Liver (tissue), 8 donors: ENCODE measurements at regions not wholly inside any gene's neighbourhood (a gene's known extent, or its start where the extent isn't known, plus 50 kb on each side); places are given as distances from the start of the nearest gene placed in this dataset.

Experiments used
- DNase-seq: peaks from one replicate; pipeline ENCODE4 v3.0.0-alpha.2; 2017; ENCODE audit warnings: low spot score
- H3K27ac ChIP-seq, 2 donors: one replicate each; pipeline ENCODE4 v1.7.0; 2013; ENCODE audit warnings: inconsistent platforms in 2 of 2, low read length in 2 of 2, control low read depth in 1 of 2, low read depth in 1 of 2, mild to moderate bottlenecking in 1 of 2
- H3K27me3 ChIP-seq, 4 donors: one replicate each; pipeline versions ENCODE4 v1.6.1 to v1.7.0; 2013; ENCODE audit warnings: low read length in 3 of 4, inconsistent platforms in 1 of 4, mild to moderate bottlenecking in 1 of 4, moderate library complexity in 1 of 4; ENCODE audit not compliant: control insufficient read depth in 4 of 4, insufficient read depth in 4 of 4
- H3K36me3 ChIP-seq, 4 donors: one replicate each; pipeline versions ENCODE4 v1.6.1 to v1.7.0; 2013; ENCODE audit warnings: low read length in 3 of 4, mild to moderate bottlenecking in 3 of 4, low read depth in 1 of 4, moderate library complexity in 1 of 4; ENCODE audit not compliant: control insufficient read depth in 4 of 4, insufficient read depth in 3 of 4
- H3K4me1 ChIP-seq, 4 donors: one replicate each; pipeline versions ENCODE4 v1.6.1 to v1.7.0; 2013; ENCODE audit warnings: low read length in 3 of 4, mild to moderate bottlenecking in 3 of 4, moderate library complexity in 1 of 4; ENCODE audit not compliant: control insufficient read depth in 4 of 4, insufficient read depth in 4 of 4
- H3K4me3 ChIP-seq, 3 donors: one replicate each; pipeline versions ENCODE4 v1.6.1 to v1.7.0; 2013; ENCODE audit warnings: low read length in 3 of 3, control low read depth in 1 of 3, low read depth in 1 of 3, mild to moderate bottlenecking in 1 of 3
- H3K9ac ChIP-seq, 2 donors: one replicate each; pipeline ENCODE4 v1.7.0; 2013; ENCODE audit warnings: low read length in 2 of 2, mild to moderate bottlenecking in 2 of 2, moderate library complexity in 2 of 2, control low read depth in 1 of 2, low read depth in 1 of 2
- H3K9me3 ChIP-seq, 4 donors: one replicate each; pipeline versions ENCODE4 v1.6.1 to v1.7.0; 2013; ENCODE audit warnings: low read length in 3 of 4; ENCODE audit not compliant: control insufficient read depth in 4 of 4
- FOXA1 ChIP-seq: IDR thresholded peaks from 2 replicates; pipeline ENCODE4 v1.6.1; 2016; ENCODE audit warnings: antibody characterized with exemption
- FOXA2 ChIP-seq: IDR thresholded peaks from 2 replicates; pipeline ENCODE4 v1.6.1; 2016; ENCODE audit warnings: antibody characterized with exemption
- GABPA ChIP-seq, 2 donors: IDR thresholded peaks in 1 of 2; conservative IDR thresholded peaks in 1 of 2; 2 replicates each; pipeline ENCODE4 v1.6.1; 2016; ENCODE audit warnings: antibody characterized with exemption in 2 of 2, mild to moderate bottlenecking in 1 of 2, moderate library complexity in 1 of 2
- HNF4A ChIP-seq, 2 donors: conservative IDR thresholded peaks; 2 replicates each; pipeline ENCODE4 v1.6.1; 2016; ENCODE audit warnings: antibody characterized with exemption in 2 of 2, mild to moderate bottlenecking in 2 of 2
- HNF4G ChIP-seq: IDR thresholded peaks from 2 replicates; pipeline ENCODE4 v1.6.1; 2016; ENCODE audit warnings: antibody characterized with exemption
- JUND ChIP-seq, 2 donors: IDR thresholded peaks; 2 replicates each; pipeline ENCODE4 v1.6.1; 2016; ENCODE audit warnings: antibody characterized with exemption in 2 of 2
- MAX ChIP-seq: IDR thresholded peaks from 2 replicates; pipeline ENCODE4 v1.6.1; 2016; ENCODE audit warnings: antibody characterized with exemption
- NR2F2 ChIP-seq: IDR thresholded peaks from 2 replicates; pipeline ENCODE4 v1.6.1; 2016; ENCODE audit warnings: antibody characterized with exemption
- REST ChIP-seq: IDR thresholded peaks from 2 replicates; pipeline ENCODE4 v1.6.1; 2016; ENCODE audit warnings: antibody characterized with exemption, mild to moderate bottlenecking
- RXRA ChIP-seq, 2 donors: IDR thresholded peaks; 2 replicates each; pipeline ENCODE4 v1.6.1; 2017 to 2018; ENCODE audit warnings: antibody characterized with exemption in 2 of 2, mild to moderate bottlenecking in 1 of 2
- SP1 ChIP-seq: IDR thresholded peaks from 2 replicates; pipeline ENCODE4 v1.6.1; 2018; ENCODE audit warnings: antibody characterized with exemption, mild to moderate bottlenecking
- TAF1 ChIP-seq: conservative IDR thresholded peaks from 2 replicates; pipeline ENCODE4 v1.6.1; 2016; ENCODE audit warnings: antibody characterized with exemption, mild to moderate bottlenecking
- ZBTB33 ChIP-seq: IDR thresholded peaks from 2 replicates; pipeline ENCODE4 v1.6.1; 2016; ENCODE audit warnings: antibody characterized with exemption
- WGBS: extraction: QIAGEN DNeasy Blood & Tissue Kit; methylation state at CpG from one replicate; pipeline ENCODE4 v1.1.7; 2013; 5-methylcytosine and 5-hydroxymethylcytosine counted together
- TF ChIP-seq, protein P1 (sequence below): fragments of 150-350 bp; IDR thresholded peaks from 2 replicates; pipeline ENCODE4 v1.5.1; 2017; ENCODE audit warnings: improper control_type of control experiment, low read depth, low read length; ENCODE audit not compliant: missing input control
- TF ChIP-seq, protein P2 (sequence below): IDR thresholded peaks from 2 replicates; pipeline ENCODE4 v1.6.1; 2016; ENCODE audit warnings: antibody characterized with exemption
- donor health status: healthy.
- donor health status: healthy.
- donor health status: healthy.
- donor health status: healthy.
- donor health status: healthy.

GRCh38 chr10:7100032-7100702, 310.7 kb downstream of the SFMBT2 start:
- WGBS = 77% methylated on average over 8 of the region's 8 CpGs
- Histone ChIP-seq H3K27ac (no peak overlapping the region), H3K36me3 (no peaks in the 10 kb centered on the region), H3K4me3 (no peak overlapping the region), H3K27me3 (no peaks in the 10 kb centered on the region), H3K9me3 (no peaks in the 10 kb centered on the region), H3K9ac (no peak overlapping the region), H3K4me1 (no peaks in the 10 kb centered on the region)
- no peak for TF ChIP-seq ZBTB33
- DNase-seq = no peak

GRCh38 chr10:7098160-7098762, 312.6 kb downstream of the SFMBT2 start:
- no peak for TF ChIP-seq FOXA2
- no peak for TF ChIP-seq RXRA (IDR thresholded peaks at IDR 0.05)
- TF ChIP-seq, protein P1, sequence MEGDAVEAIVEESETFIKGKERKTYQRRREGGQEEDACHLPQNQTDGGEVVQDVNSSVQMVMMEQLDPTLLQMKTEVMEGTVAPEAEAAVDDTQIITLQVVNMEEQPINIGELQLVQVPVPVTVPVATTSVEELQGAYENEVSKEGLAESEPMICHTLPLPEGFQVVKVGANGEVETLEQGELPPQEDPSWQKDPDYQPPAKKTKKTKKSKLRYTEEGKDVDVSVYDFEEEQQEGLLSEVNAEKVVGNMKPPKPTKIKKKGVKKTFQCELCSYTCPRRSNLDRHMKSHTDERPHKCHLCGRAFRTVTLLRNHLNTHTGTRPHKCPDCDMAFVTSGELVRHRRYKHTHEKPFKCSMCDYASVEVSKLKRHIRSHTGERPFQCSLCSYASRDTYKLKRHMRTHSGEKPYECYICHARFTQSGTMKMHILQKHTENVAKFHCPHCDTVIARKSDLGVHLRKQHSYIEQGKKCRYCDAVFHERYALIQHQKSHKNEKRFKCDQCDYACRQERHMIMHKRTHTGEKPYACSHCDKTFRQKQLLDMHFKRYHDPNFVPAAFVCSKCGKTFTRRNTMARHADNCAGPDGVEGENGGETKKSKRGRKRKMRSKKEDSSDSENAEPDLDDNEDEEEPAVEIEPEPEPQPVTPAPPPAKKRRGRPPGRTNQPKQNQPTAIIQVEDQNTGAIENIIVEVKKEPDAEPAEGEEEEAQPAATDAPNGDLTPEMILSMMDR = no peak
- TF ChIP-seq, protein P2, sequence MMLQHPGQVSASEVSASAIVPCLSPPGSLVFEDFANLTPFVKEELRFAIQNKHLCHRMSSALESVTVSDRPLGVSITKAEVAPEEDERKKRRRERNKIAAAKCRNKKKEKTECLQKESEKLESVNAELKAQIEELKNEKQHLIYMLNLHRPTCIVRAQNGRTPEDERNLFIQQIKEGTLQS = no peak
- TF ChIP-seq REST = no peak
- TF ChIP-seq HNF4A (conservative IDR thresholded peaks at IDR 0.05) = no peak
- no peak for TF ChIP-seq SP1
- TF ChIP-seq GABPA (IDR thresholded peaks at IDR 0.05 in 1 of 2, conservative IDR thresholded peaks at IDR 0.05 in 1 of 2) = no peak
- no peak for TF ChIP-seq TAF1
- TF ChIP-seq NR2F2 = no peak
- no peak for TF ChIP-seq HNF4G
- no peak for TF ChIP-seq FOXA1
- no peak for TF ChIP-seq JUND (IDR thresholded peaks at IDR 0.05)
- TF ChIP-seq MAX = no peak
- Histone ChIP-seq H3K4me1 (no peaks in the 10 kb centered on the region), H3K27ac (no peak overlapping the region), H3K9ac (no peak overlapping the region), H3K4me3 (no peak overlapping the region), H3K9me3 (no peaks in the 10 kb centered on the region), H3K27me3 (no peaks in the 10 kb centered on the region), H3K36me3 (no peaks in the 10 kb centered on the region)
- WGBS = 85% methylated on average over 3 of the region's 3 CpGs
- no peak for DNase-seq
